Fibroblast of villous mesenchyme (primary cell): ENCODE measurements at regions not wholly inside any gene's neighbourhood (a gene's known extent, or its start where the extent isn't known, plus 50 kb on each side); places are given as distances from the start of the nearest gene placed in this dataset.

ENCODE experiments used
- DNase-seq: peaks from one replicate; pipeline ENCODE4 v3.0.0-alpha.2; 2010; ENCODE audit warnings: low read depth
- H3K4me3 ChIP-seq: 2 replicates; pipeline ENCODE4 v1.5.1; 2011; ENCODE audit warnings: low read depth, mild to moderate bottlenecking, low read length
- TF ChIP-seq, protein P1 (sequence below): IDR thresholded peaks from 2 replicates; pipeline ENCODE4 v1.5.1; 2012; ENCODE audit warnings: low read depth, mild to moderate bottlenecking, low read length; ENCODE audit not compliant: insufficient read depth

- no peak overlapping the region for H3K4me3 ChIP-seq
- peak; percentile 87 for DNase-seq
- TF ChIP-seq, protein P1, sequence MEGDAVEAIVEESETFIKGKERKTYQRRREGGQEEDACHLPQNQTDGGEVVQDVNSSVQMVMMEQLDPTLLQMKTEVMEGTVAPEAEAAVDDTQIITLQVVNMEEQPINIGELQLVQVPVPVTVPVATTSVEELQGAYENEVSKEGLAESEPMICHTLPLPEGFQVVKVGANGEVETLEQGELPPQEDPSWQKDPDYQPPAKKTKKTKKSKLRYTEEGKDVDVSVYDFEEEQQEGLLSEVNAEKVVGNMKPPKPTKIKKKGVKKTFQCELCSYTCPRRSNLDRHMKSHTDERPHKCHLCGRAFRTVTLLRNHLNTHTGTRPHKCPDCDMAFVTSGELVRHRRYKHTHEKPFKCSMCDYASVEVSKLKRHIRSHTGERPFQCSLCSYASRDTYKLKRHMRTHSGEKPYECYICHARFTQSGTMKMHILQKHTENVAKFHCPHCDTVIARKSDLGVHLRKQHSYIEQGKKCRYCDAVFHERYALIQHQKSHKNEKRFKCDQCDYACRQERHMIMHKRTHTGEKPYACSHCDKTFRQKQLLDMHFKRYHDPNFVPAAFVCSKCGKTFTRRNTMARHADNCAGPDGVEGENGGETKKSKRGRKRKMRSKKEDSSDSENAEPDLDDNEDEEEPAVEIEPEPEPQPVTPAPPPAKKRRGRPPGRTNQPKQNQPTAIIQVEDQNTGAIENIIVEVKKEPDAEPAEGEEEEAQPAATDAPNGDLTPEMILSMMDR: no peak
These were observed 88.2 kb upstream of the USP9X start for GRCh38 chrX:40996886-40997530.

- TF ChIP-seq, protein P1: no peak
- no peak overlapping the region for H3K4me3 ChIP-seq
- no peak for DNase-seq
These were observed 87.1 kb upstream of the USP9X start for GRCh38 chrX:40998123-40998522.

- no peak overlapping the region for H3K4me3 ChIP-seq
- no peak for DNase-seq
- TF ChIP-seq, protein P1: no peak
These were observed 83.9 kb upstream of the USP9X start for GRCh38 chrX:41001327-41001726.

DNA sequence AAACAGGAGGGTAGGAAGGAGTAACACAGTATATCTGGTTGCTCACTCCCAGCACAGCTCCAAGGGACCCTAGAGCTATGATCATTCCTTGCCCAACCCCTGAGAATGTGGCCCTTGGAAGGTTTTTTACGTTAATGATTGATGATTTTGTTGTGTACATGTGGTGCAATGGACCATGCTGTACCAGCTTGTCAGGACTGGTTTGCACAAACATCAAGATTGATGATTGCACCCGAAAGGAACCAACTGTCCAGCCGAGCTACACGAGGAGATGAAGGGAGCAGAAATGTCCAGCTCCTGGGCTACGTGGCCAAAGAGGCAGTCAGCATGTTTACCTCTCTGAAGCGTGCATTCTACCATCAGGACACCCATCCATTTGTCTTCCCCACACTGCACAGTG lies 83.2 kb upstream of the USP9X start:
- DNase-seq: no peak
- H3K4me3 ChIP-seq: no peak overlapping the region
- TF ChIP-seq, protein P1: no peak

DNA sequence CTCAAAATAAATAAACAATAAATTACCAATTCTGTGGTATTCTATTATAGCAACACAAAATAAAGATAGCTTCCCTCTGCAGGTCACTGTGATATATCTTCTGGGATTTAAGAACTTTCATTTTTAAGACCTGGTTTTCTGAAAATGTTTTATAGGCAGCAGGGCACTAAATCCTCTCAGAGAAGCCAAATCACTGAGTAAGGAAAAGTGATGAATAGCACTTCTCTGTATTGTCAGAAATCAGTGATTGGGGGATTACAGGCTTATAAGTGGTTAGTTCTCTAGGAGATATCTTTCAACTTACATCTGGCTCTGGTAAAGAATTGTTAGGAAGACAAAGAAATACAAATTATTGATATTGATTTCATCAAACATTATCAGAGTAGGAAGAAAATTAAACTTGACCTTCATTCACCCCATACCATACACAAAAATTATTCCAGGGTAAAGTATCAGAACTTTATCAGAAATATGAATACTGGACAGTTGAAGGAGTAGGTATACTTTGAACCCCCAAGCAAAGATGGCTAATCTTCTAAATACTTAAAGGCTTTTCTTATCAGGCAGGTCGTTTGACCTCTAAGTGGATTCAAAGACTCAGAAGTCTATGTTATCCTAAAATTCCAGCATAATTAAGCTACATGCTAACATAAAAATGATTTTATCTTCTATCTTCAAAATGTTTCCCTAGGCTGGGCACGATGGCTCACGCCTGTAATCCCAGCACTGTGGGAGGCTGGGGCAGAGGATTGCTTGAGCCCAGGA lies 81.6 kb upstream of the USP9X start:
- TF ChIP-seq, protein P1: no peak

DNA sequence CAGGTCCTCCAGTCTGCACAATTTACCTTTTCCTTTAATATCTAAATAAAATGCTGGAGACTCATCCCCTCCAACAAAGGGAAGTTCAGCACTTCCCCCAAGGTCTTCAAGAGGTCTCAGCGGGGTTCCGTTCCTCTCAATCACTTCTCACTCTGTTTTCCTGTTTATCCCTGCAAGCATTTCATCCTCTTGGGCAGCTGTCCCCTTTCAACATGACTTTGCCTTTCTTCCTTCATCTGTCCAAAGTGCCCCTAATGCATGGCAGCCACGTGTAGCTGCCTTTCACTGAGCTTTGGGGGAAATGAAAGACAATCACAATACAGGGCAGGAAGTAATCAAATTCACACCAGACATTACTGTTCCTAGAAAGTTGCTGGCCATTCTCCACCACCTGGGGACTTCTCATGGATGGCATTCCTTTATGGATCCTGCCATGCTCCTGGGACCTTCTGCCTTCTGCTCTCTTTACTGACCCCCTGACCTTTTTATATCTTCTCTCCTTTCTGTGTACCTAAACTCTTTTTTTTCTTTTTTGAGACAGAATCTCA lies 79.7 kb upstream of the USP9X start:
- DNase-seq: no peak
- H3K4me3 ChIP-seq: no peak overlapping the region
- TF ChIP-seq, protein P1: no peak

More for the DNA sequence above, 81.6 kb upstream of the USP9X start:
- no peak overlapping the region for H3K4me3 ChIP-seq
- peak; percentile 64 for DNase-seq
